HG02642 (cell line): ENCODE measurements at regions not wholly inside any gene's neighbourhood (a gene's known extent, or its start where the extent isn't known, plus 50 kb on each side); places are given as distances from the start of the nearest gene placed in this dataset.

ENCODE experiments used
- ATAC-seq: cut with Tn5 transposase; IDR thresholded peaks from one replicate; pipeline ENCODE4 v1.9.1; 2021; ENCODE audit warnings: mild to moderate bottlenecking; ENCODE audit not compliant: unreplicated experiment, poor library complexity

- no peak for ATAC-seq
Observed at GRCh38 chr18:22467760-22468553, 50.2 kb upstream of the CTAGE1 start.

GRCh38 chr18:22468554-22468891 is 50.8 kb upstream of the CTAGE1 start:
- no peak for ATAC-seq

DNA sequence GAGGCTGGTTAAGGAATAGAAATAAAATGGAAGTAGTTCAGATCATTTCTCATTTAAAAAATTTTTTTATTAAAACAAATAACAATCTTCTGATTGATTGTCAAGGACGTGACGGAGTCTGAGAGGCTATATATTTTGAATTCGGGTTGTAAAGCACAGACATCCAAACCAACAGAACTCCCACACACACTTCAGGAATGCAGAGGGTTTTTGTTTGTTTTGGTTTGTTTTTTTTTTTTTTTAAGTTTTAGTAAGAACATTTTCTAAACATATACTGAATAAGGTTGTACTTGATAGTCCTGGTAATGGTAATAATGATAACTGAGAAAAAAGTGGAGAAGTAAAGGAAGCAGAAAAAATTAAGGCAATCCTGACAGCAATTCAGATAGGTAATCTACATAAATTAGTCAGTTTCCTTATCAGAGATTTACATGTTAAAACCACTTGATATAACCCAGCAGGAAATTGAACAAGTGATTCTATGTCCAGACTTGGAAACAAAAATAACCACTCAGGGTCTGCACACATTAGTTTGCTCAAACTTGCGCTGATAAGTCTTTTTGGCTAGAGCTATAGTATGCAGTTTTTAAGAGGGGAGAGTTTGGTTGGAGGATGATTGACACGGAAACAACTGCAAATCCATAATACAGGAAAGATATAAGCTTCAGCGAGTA is 51.5 kb upstream of the CTAGE1 start:
- no peak for ATAC-seq

GRCh38 chr18:22469926-22470247 is 52.2 kb upstream of the CTAGE1 start:
- ATAC-seq: no peak

DNA sequence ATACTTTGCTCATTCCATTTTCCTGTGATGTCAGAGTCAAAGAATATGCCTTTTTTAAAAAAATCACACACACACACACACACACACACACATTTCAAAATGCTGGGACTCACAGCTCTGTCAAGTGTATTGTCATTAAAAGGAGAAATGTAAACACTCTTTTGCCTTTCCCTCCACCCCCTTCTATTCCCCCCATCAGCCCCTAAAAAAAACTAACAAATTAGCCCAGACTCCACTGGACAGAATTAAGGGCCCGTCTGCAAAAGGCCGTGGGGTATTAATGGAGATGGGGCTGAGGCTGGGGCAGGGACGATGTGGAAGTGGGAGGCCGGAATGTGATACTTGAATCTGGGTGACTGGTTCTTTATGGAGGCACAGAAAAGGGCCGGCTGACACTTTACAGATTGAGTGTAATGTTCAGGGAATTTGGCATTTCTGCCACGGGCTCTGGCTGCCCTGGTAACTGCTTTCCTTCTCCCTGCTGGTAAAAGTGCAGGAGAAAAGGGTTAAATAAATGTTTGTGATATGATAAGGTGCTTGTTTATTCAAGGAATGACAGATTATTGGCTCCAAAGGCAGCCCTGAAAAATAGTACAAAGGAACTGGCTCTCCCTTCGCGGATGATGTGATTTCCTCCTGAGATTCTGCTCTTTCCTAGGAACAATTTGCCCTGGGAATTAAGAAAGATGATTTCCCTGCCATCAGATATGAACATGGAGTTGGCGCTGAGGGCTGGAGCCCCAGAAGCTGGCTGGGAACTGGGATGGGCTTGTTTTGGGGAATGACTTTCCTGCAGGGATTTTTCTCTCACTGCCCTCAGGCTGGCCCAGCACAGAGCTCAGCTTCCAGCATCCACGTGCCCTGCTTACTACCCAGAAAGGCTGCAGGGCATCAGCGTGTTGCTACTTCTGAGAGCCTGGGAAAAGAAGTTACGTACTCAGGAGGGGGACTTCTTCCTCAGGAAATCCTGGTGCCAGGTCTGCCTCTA is 52.8 kb upstream of the CTAGE1 start:
- ATAC-seq: no peak

GRCh38 chr18:22471546-22472131 is 53.9 kb upstream of the CTAGE1 start:
- no peak for ATAC-seq

- ATAC-seq: no peak
Observed at GRCh38 chr18:22473366-22473765, 55.7 kb upstream of the CTAGE1 start.

GRCh38 chr18:22475426-22476100 is 57.8 kb upstream of the CTAGE1 start:
- no peak for ATAC-seq

- ATAC-seq: no peak
Observed at GRCh38 chr18:22477222-22477621, 59.5 kb upstream of the CTAGE1 start.

GRCh38 chr18:22482948-22483347 is 65.2 kb upstream of the CTAGE1 start:
- no peak for ATAC-seq

DNA sequence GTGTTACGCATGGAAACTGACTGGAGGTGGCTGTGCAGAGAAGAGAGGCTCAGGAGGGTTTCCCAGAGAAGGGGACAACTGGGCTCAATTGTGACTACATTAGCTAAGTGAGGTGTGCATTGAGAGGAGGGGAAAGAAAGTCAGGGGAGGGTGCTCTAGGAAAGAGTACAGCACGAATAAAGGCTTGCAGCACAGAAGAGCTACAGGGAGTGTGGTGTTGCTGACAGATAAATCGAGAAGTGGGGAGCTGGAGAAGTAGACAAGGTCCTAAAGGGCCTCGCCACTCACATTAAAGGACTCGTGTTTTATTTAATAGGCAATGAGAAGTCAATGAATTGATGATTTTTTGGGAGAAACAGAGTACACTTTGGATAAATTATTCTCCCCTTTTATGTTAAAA is 65.7 kb upstream of the CTAGE1 start:
- no peak for ATAC-seq

GRCh38 chr18:22484471-22484870 is 66.8 kb upstream of the CTAGE1 start:
- no peak for ATAC-seq

DNA sequence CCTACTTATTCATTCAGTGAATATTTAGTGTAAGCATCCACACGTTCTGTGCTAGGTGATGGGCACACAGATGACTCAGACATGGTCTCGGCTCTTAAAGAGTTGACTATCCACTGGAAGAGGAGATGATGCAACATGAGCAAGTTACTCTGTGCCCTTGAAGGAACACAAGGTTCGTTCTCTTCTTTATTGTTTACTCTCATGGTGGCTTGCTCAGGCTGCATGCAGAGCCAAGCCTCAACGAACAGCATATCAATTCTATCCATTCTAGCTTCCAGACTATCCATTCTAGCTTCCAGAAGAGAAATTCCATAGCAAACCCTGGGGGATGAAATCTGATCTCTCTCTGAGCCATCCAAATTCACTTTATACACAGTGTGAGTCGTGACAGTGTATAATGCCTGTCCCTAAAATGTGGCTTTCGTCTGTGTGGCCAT is 68.1 kb upstream of the CTAGE1 start:
- no peak for ATAC-seq

- ATAC-seq: no peak
Observed at GRCh38 chr18:22486667-22487066, 69.0 kb upstream of the CTAGE1 start.

DNA sequence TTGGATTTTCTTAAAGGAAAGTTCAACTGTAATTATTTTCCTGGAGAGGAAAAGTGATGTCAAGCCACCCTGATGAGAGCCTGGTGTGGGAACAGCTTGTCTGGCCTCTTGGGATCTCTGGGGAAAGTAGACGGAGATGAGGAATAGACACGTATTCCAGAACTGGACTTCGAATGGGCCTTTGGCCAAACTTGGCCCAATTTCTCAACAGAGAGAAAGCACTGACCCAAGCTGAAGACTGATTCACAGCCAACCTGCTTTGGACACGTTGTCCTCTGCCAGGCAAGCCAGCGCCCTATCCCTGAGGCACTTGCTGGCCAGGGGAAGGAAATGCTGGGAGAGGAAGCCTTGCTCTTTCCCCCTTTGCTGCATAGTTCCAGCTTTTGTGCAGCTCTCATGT is 70.8 kb upstream of the CTAGE1 start:
- no peak for ATAC-seq

DNA sequence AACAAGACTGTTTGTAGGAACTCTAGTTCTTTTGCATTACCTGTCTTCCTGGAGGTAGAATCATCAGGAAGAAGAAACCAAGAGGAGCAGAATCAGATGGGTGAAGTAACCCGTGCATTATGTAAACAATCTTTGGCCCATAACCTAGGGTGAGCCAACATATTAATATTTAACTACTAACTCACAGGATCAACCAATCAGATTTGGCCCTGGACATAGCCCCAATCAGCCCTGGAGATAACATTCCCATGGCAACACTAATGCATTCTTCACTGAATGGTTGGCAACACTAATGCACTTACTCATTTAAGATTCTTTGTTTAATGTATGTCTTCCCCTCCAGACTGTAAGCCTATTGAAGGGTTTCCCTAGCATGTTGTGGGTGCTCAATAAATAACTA is 72.0 kb upstream of the CTAGE1 start:
- ATAC-seq: no peak

- no peak for ATAC-seq
Observed at GRCh38 chr18:22490429-22490846, 72.7 kb upstream of the CTAGE1 start.

GRCh38 chr18:22493255-22493654 is 75.5 kb upstream of the CTAGE1 start:
- ATAC-seq: no peak

GRCh38 chr18:22493940-22494339 is 76.2 kb upstream of the CTAGE1 start:
- ATAC-seq: no peak

GRCh38 chr18:22494771-22495170 is 77.1 kb upstream of the CTAGE1 start:
- no peak for ATAC-seq
